Neural cell (in vitro differentiated cells): ENCODE measurements at regions not wholly inside any gene's neighbourhood (a gene's known extent, or its start where the extent isn't known, plus 50 kb on each side); places are given as distances from the start of the nearest gene placed in this dataset.

Experiments
- H2AFZ ChIP-seq: fragments of 200-600, 300-800 bp; sonication (generic), shearing (Covaris generic); 2 replicates; pipeline ENCODE4 v1.6.0; 2014; ENCODE audit warnings: low read depth, mild to moderate bottlenecking, antibody characterized with exemption, low read length, moderate library complexity
- H3F3A ChIP-seq: fragments of 200-600 bp; shearing (Covaris generic); 2 replicates; pipeline ENCODE4 v1.6.1; 2016; ENCODE audit warnings: mild to moderate bottlenecking, moderate library complexity, mixed read lengths, antibody characterized with exemption, low read length; ENCODE audit not compliant: insufficient read depth, poor library complexity, severe bottlenecking
- H3K27ac ChIP-seq: fragments of 200-600, 300-800 bp; sonication (generic), shearing (Covaris generic); 2 replicates; pipeline ENCODE4 v1.5.1; 2014; ENCODE audit warnings: mild to moderate bottlenecking, low read length, moderate library complexity
- H3K27me3 ChIP-seq: fragments of 300-800, 200-600 bp; sonication (generic), shearing (Covaris generic); 2 replicates; pipeline ENCODE4 v1.6.0; 2014; ENCODE audit warnings: mild to moderate bottlenecking, low read depth, low read length, moderate library complexity; ENCODE audit not compliant: insufficient read depth
- H3K36me3 ChIP-seq: fragments of 300-800, 200-600 bp; sonication (generic), shearing (Covaris generic); 2 replicates; pipeline ENCODE4 v1.5.1; 2014; ENCODE audit warnings: mild to moderate bottlenecking, antibody characterized with exemption, low read length, moderate library complexity; ENCODE audit not compliant: insufficient read depth
- H3K4me2 ChIP-seq: fragments of 300-800, 200-600 bp; sonication (generic), shearing (Covaris generic); 2 replicates; pipeline ENCODE4 v1.6.0; 2014; ENCODE audit warnings: mild to moderate bottlenecking, low read length
- H3K4me3 ChIP-seq: fragments of 300-800, 200-600 bp; sonication (generic), shearing (Covaris generic); 2 replicates; pipeline ENCODE4 v1.5.1; 2014; ENCODE audit warnings: mild to moderate bottlenecking, low read length, moderate library complexity
- H3K79me2 ChIP-seq: fragments of 200-600 bp; shearing (Covaris generic); replicated peaks from 2 replicates; pipeline ENCODE4 v1.6.0; 2014; ENCODE audit warnings: mild to moderate bottlenecking, low read length, moderate library complexity; ENCODE audit not compliant: insufficient read depth
- H3K9ac ChIP-seq: fragments of 300-800, 200-600 bp; sonication (generic), shearing (Covaris generic); 2 replicates; pipeline ENCODE4 v1.6.1; 2016; ENCODE audit warnings: mild to moderate bottlenecking, low read length, mixed read lengths
- H3K9me2 ChIP-seq: fragments of 200-600 bp; shearing (Covaris generic); 2 replicates; pipeline ENCODE4 v1.6.1; 2016; ENCODE audit warnings: mild to moderate bottlenecking, low read length, mixed read lengths; ENCODE audit not compliant: insufficient read depth
- H3K9me3 ChIP-seq: fragments of 200-600, 300-800 bp; sonication (generic), shearing (Covaris generic); 2 replicates; pipeline ENCODE4 v1.6.1; 2016; ENCODE audit warnings: mild to moderate bottlenecking, mixed run types, low read length, moderate library complexity, mixed read lengths
- H4K20me1 ChIP-seq: fragments of 200-600 bp; shearing (Covaris generic); 2 replicates; pipeline ENCODE4 v1.6.1; 2016; ENCODE audit warnings: mild to moderate bottlenecking, mixed run types; ENCODE audit not compliant: insufficient read depth
- EP300 ChIP-seq: fragments of 450-650 bp; conservative IDR thresholded peaks from 2 replicates; pipeline ENCODE4 v1.6.1; 2014; ENCODE audit warnings: antibody characterized with exemption, mild to moderate bottlenecking, moderate library complexity; ENCODE audit not compliant: poor library complexity, severe bottlenecking
- EZH2 ChIP-seq: fragments of 200-600, 300-800 bp; shearing (Covaris generic), sonication (generic); IDR thresholded peaks from 2 replicates; pipeline ENCODE4 v1.6.1; 2014; ENCODE audit warnings: antibody characterized with exemption, low read length, borderline replicate concordance, mild to moderate bottlenecking; ENCODE audit not compliant: insufficient read depth, poor library complexity, severe bottlenecking
- MXI1 ChIP-seq: fragments of 450-650 bp; conservative IDR thresholded peaks from 2 replicates; pipeline ENCODE4 v1.6.1; 2014; ENCODE audit warnings: antibody characterized with exemption, mild to moderate bottlenecking; ENCODE audit not compliant: poor library complexity, severe bottlenecking
- POLR2AphosphoS5 ChIP-seq: IDR thresholded peaks from 2 replicates; pipeline ENCODE4 v1.6.1; 2012
- RAD21 ChIP-seq: fragments of 450-650 bp; conservative IDR thresholded peaks from 2 replicates; pipeline ENCODE4 v1.6.1; 2014; ENCODE audit warnings: antibody characterized with exemption, mild to moderate bottlenecking, moderate library complexity
- SMC3 ChIP-seq: fragments of 450-650 bp; conservative IDR thresholded peaks from 2 replicates; pipeline ENCODE4 v1.6.1; 2014; ENCODE audit warnings: antibody characterized with exemption, mild to moderate bottlenecking, moderate library complexity; ENCODE audit not compliant: poor library complexity
- TAF1 ChIP-seq: IDR thresholded peaks from 2 replicates; pipeline ENCODE4 v1.6.1; 2012; ENCODE audit warnings: low read depth
- TF ChIP-seq, protein P1 (sequence below): fragments of 450-650 bp; IDR thresholded peaks from 2 replicates; pipeline ENCODE4 v1.5.1; 2014; ENCODE audit warnings: antibody characterized with exemption, mild to moderate bottlenecking, moderate library complexity; ENCODE audit not compliant: poor library complexity, severe bottlenecking
- TF ChIP-seq, protein P2 (sequence below): IDR thresholded peaks from 2 replicates; pipeline ENCODE4 v1.6.1; 2012; ENCODE audit warnings: borderline replicate concordance

DNA sequence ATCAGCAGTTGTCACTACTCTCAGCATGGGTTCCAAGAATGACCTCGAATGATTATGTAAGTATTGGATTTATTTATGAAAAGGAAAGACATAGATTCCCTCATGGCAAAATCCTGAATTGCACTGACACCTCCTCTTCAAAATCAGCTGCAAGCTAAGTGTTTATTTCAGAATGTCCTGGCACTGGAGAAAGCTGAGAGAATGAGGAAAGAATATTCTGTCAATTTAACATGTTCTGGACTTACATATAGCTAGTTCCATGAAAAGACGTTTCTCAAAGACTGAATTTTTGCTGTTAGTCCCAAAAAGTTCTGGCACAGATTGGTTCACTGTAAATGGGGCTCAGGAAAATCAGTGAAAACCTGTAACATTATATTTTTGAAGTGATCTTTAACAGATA, 120.3 kb downstream of the NREP start:
- Histone ChIP-seq H3K79me2 (no peaks in the 10 kb centered on the region), H3K9ac (no peak overlapping the region), H3K27ac (no peak overlapping the region), H4K20me1 (no peaks in the 10 kb centered on the region), H3K9me3 (no peaks in the 10 kb centered on the region), H3K36me3 (no peaks in the 10 kb centered on the region), H3K27me3 (no peaks in the 10 kb centered on the region), H3F3A (no peaks in the 10 kb centered on the region), H2AFZ (no peak overlapping the region), H3K4me3 (no peak overlapping the region), H3K9me2 (no peaks in the 10 kb centered on the region), H3K4me2 (no peak overlapping the region)
- no peak for TF ChIP-seq SMC3
- no peak for TF ChIP-seq EZH2
- no peak for TF ChIP-seq RAD21
- TF ChIP-seq MXI1, result no peak
- no peak for TF ChIP-seq EP300
- TF ChIP-seq TAF1, result no peak
- TF ChIP-seq, protein P1, sequence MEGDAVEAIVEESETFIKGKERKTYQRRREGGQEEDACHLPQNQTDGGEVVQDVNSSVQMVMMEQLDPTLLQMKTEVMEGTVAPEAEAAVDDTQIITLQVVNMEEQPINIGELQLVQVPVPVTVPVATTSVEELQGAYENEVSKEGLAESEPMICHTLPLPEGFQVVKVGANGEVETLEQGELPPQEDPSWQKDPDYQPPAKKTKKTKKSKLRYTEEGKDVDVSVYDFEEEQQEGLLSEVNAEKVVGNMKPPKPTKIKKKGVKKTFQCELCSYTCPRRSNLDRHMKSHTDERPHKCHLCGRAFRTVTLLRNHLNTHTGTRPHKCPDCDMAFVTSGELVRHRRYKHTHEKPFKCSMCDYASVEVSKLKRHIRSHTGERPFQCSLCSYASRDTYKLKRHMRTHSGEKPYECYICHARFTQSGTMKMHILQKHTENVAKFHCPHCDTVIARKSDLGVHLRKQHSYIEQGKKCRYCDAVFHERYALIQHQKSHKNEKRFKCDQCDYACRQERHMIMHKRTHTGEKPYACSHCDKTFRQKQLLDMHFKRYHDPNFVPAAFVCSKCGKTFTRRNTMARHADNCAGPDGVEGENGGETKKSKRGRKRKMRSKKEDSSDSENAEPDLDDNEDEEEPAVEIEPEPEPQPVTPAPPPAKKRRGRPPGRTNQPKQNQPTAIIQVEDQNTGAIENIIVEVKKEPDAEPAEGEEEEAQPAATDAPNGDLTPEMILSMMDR, result no peak
- no peak for TF ChIP-seq POLR2AphosphoS5
- TF ChIP-seq, protein P2, sequence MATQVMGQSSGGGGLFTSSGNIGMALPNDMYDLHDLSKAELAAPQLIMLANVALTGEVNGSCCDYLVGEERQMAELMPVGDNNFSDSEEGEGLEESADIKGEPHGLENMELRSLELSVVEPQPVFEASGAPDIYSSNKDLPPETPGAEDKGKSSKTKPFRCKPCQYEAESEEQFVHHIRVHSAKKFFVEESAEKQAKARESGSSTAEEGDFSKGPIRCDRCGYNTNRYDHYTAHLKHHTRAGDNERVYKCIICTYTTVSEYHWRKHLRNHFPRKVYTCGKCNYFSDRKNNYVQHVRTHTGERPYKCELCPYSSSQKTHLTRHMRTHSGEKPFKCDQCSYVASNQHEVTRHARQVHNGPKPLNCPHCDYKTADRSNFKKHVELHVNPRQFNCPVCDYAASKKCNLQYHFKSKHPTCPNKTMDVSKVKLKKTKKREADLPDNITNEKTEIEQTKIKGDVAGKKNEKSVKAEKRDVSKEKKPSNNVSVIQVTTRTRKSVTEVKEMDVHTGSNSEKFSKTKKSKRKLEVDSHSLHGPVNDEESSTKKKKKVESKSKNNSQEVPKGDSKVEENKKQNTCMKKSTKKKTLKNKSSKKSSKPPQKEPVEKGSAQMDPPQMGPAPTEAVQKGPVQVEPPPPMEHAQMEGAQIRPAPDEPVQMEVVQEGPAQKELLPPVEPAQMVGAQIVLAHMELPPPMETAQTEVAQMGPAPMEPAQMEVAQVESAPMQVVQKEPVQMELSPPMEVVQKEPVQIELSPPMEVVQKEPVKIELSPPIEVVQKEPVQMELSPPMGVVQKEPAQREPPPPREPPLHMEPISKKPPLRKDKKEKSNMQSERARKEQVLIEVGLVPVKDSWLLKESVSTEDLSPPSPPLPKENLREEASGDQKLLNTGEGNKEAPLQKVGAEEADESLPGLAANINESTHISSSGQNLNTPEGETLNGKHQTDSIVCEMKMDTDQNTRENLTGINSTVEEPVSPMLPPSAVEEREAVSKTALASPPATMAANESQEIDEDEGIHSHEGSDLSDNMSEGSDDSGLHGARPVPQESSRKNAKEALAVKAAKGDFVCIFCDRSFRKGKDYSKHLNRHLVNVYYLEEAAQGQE, result no peak

DNA sequence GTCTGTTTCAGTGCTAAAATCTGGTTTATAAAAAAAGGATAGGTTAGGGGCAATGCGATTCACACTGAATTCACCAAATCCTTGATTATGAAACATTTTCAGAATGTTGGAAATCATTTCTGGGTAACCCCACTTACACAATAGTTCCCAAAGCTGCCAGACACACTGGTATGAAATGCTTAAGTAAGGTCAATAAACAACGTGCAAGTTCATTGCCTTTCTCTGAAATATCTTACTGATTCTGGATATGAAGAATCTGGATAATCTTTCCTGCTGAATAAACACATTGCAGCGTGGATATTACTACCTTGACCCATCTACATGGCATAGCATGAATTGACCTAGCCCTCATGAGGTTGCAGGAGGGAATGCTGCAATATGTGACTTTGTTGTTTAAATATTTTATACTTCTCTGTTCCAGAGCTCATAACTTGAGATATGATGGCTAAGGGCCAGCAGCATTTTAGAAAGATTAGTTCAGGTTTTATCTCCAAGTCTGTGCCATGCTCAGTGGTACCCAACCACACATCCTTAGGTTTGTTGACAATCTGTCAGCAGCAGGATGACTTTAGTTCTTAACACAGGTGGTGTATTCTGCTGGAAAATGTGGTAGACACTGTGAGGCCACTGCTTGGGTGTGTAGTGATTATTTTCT, 121.0 kb downstream of the NREP start:
- Histone ChIP-seq H2AFZ (no peak overlapping the region), H3K4me3 (no peak overlapping the region), H3F3A (no peaks in the 10 kb centered on the region), H3K36me3 (no peaks in the 10 kb centered on the region), H3K9ac (no peak overlapping the region), H3K4me2 (no peak overlapping the region), H3K27me3 (no peaks in the 10 kb centered on the region), H4K20me1 (no peaks in the 10 kb centered on the region), H3K27ac (no peak overlapping the region), H3K9me3 (no peaks in the 10 kb centered on the region), H3K79me2 (no peaks in the 10 kb centered on the region), H3K9me2 (no peaks in the 10 kb centered on the region)
- TF ChIP-seq EZH2 (no peak), TAF1 (no peak), EP300 (no peak), MXI1 (no peak), POLR2AphosphoS5 (no peak), SMC3 (no peak)
- TF ChIP-seq, protein P1, result no peak
- TF ChIP-seq, protein P2, result no peak
